DMS79 treated with DMSO at 0.1 percent for 48 hours (cell line): ENCODE measurements at regions not wholly inside any gene's neighbourhood (a gene's known extent, or its start where the extent isn't known, plus 50 kb on each side); places are given as distances from the start of the nearest gene placed in this dataset.
"Not testable (repeated sequence)": the region's sequence is repeated elsewhere in the genome, so short reads cannot be mapped to it uniquely, and the experiment has no call there.

Source experiments
- DNase-seq: peaks from one replicate; lab custom pipeline; 2025; lab: John Stamatoyannopoulos, UW

GRCh38 chr2:242113492-242113891, 244.0 kb downstream of the RTP5 start:
- not testable (repeated sequence) for DNase-seq

- DNase-seq = not testable (repeated sequence)
These were observed 247.1 kb downstream of the RTP5 start for GRCh38 chr2:242116676-242117075.

GRCh38 chr2:242117305-242117704, 247.8 kb downstream of the RTP5 start:
- not testable (repeated sequence) for DNase-seq

GRCh38 chr2:242119682-242120081, 250.2 kb downstream of the RTP5 start:
- not testable (repeated sequence) for DNase-seq

- DNase-seq = not testable (repeated sequence)
These were observed 261.2 kb downstream of the RTP5 start for GRCh38 chr2:242130682-242131081.

GRCh38 chr2:242159921-242160320, 290.4 kb downstream of the RTP5 start:
- not testable (repeated sequence) for DNase-seq

GRCh38 chr2:242165115-242165514, 295.6 kb downstream of the RTP5 start:
- not testable (repeated sequence) for DNase-seq

- DNase-seq = not testable (repeated sequence)
These were observed 301.8 kb downstream of the RTP5 start for GRCh38 chr2:242171290-242171689.
